GM19455 (cell line): ENCODE measurements at regions not wholly inside any gene's neighbourhood (a gene's known extent, or its start where the extent isn't known, plus 50 kb on each side); places are given as distances from the start of the nearest gene placed in this dataset.
A peak's percentile ranks its signal among the peaks of the same experiment; 100 is the strongest.

Experiments used
- ATAC-seq: cut with Tn5 transposase; IDR thresholded peaks from one replicate; pipeline ENCODE4 v1.9.1; 2021; ENCODE audit not compliant: unreplicated experiment

- ATAC-seq: no peak
Observed at GRCh38 chr2:177147093-177147694, 65.4 kb upstream of the HNRNPA3 start.

GRCh38 chr2:177147834-177148445, 64.7 kb upstream of the HNRNPA3 start:
- no peak for ATAC-seq

- peak; percentile 91 for ATAC-seq
Observed at GRCh38 chr2:177148477-177149154, 64.0 kb upstream of the HNRNPA3 start.

GRCh38 chr2:177149155-177149503, 63.5 kb upstream of the HNRNPA3 start:
- ATAC-seq: no peak

GRCh38 chr2:177153805-177154204, 58.8 kb upstream of the HNRNPA3 start:
- no peak for ATAC-seq

GRCh38 chr2:177154809-177155208, 57.8 kb upstream of the HNRNPA3 start:
- ATAC-seq: no peak

GRCh38 chr2:177155631-177156030, 57.0 kb upstream of the HNRNPA3 start:
- no peak for ATAC-seq

DNA sequence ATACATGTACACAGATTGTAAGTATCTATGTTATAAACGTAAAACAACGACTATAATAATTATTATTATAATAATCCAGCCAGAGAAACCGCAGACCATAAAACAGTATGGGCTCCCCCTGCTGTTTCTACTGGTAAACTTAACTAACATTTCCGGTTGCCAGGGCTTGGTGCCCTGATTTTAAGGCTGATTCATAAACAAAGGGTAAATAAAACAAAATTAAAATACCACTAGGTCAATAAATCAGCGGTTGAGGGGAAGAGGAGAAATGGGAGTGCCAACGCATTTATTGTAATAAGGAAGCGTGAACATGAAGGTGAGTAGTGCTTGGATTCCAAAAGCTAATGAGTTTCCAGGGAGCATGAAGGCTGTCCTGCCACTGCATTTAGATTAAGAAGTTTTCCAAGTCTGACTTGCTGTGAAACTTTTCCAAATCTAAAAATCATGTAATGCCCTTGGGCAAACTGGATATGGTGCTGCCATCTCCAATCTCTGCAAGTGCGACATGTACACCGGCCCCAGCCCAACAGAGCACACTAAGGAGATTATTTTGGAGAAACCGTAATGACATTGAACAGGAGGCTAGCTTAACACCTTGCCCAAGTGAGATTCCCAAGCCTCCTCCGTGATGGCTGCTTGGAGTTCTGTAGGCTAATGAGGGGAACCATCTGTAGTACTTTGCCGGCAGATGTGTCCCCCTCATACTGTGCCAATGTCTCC, 50.7 kb upstream of the HNRNPA3 start:
- ATAC-seq: no peak
